GM23338 (cell line): ENCODE measurements at regions not wholly inside any gene's neighbourhood (a gene's known extent, or its start where the extent isn't known, plus 50 kb on each side); places are given as distances from the start of the nearest gene placed in this dataset.

Source experiments
- ATAC-seq: fragments of 200-7000 bp; cut with Tn5 transposase; 3 replicates; pipeline ENCODE4 v1.9.1; 2020
- DNase-seq: peaks from one replicate; pipeline ENCODE4 v3.0.0-alpha.2; 2015; ENCODE audit warnings: low spot score
- H2AFZ ChIP-seq: fragments of 200-600 bp; sonication (generic); 2 replicates; pipeline ENCODE4 v1.8.0; 2016; ENCODE audit warnings: antibody characterized with exemption, mild to moderate bottlenecking, moderate library complexity
- H3F3A ChIP-seq: fragments of 200-600 bp; sonication (generic); replicated peaks from 2 replicates; pipeline ENCODE4 v1.8.0; 2017; ENCODE audit warnings: antibody characterized with exemption, mixed run types, low read depth
- H3K27ac ChIP-seq: fragments of 200-600 bp; sonication (generic); 2 replicates; pipeline ENCODE4 v1.6.1; 2016; ENCODE audit warnings: low read depth
- H3K27me3 ChIP-seq: fragments of 200-600 bp; sonication (generic); 2 replicates; pipeline ENCODE4 v1.8.0; 2016; ENCODE audit warnings: mild to moderate bottlenecking, mixed run types, moderate library complexity; ENCODE audit not compliant: insufficient read depth
- H3K36me3 ChIP-seq: fragments of 200-600 bp; sonication (generic); 2 replicates; pipeline ENCODE4 v1.8.0; 2016; ENCODE audit warnings: mild to moderate bottlenecking; ENCODE audit not compliant: insufficient read depth
- H3K4me1 ChIP-seq: fragments of 200-600 bp; sonication (generic); 2 replicates; pipeline ENCODE4 v1.8.0; 2016; ENCODE audit warnings: mild to moderate bottlenecking, moderate library complexity; ENCODE audit not compliant: insufficient read depth
- H3K4me2 ChIP-seq: fragments of 200-600 bp; sonication (generic); 2 replicates; pipeline ENCODE4 v1.7.1; 2017; ENCODE audit warnings: mixed run types
- H3K4me3 ChIP-seq: fragments of 200-600 bp; sonication (generic); 2 replicates; pipeline ENCODE4 v1.6.1; 2016; ENCODE audit warnings: mixed run types
- H3K79me2 ChIP-seq: fragments of 200-600 bp; sonication (generic); replicated peaks from 2 replicates; pipeline ENCODE4 v1.8.0; 2017; ENCODE audit warnings: mild to moderate bottlenecking; ENCODE audit not compliant: insufficient read depth
- H3K9me2 ChIP-seq: fragments of 200-600 bp; sonication (generic); 2 replicates; pipeline ENCODE4 v1.8.0; 2017; ENCODE audit not compliant: insufficient read depth
- H4K20me1 ChIP-seq: fragments of 200-600 bp; sonication (generic); replicated peaks from 2 replicates; pipeline ENCODE4 v1.8.0; 2017; ENCODE audit warnings: mild to moderate bottlenecking; ENCODE audit not compliant: insufficient read depth
- H3K27ac Mint-ChIP-seq: 2 replicates; pipeline ENCODE4 v1.8.0; 2020; ENCODE audit warnings: inconsistent platforms, mild to moderate bottlenecking, moderate library complexity, mixed read lengths
- H3K27me3 Mint-ChIP-seq: 3 replicates; pipeline ENCODE4 v1.8.0; 2022; ENCODE audit warnings: low read depth, mild to moderate bottlenecking, moderate library complexity, mixed read lengths, inconsistent platforms; ENCODE audit not compliant: insufficient read depth, poor library complexity
- H3K36me3 Mint-ChIP-seq: 3 replicates; pipeline ENCODE4 v1.8.0; 2021; ENCODE audit warnings: low read depth, mild to moderate bottlenecking, inconsistent platforms, moderate library complexity, mixed read lengths
- H3K4me1 Mint-ChIP-seq: 3 replicates; pipeline ENCODE4 v1.8.0; 2020; ENCODE audit warnings: mild to moderate bottlenecking, inconsistent platforms, mixed read lengths
- H3K4me3 Mint-ChIP-seq: 3 replicates; pipeline ENCODE4 v1.8.0; 2021; ENCODE audit warnings: moderate library complexity, mild to moderate bottlenecking, inconsistent platforms, mixed read lengths
- H3K9me3 Mint-ChIP-seq: 3 replicates; pipeline ENCODE4 v1.8.0; 2020; ENCODE audit warnings: moderate library complexity, mild to moderate bottlenecking, inconsistent platforms, mixed read lengths
- CREB1 ChIP-seq: fragments of 250-450 bp; sonication (Bioruptor Pico); IDR thresholded peaks from 2 replicates; pipeline ENCODE4 v1.5.0; 2020; ENCODE audit warnings: low read depth, mild to moderate bottlenecking, moderate library complexity
- EZH2 ChIP-seq: fragments of 200-600 bp; sonication (generic); IDR thresholded peaks from one replicate; pipeline ENCODE4 v1.8.0; 2017; ENCODE audit warnings: antibody characterized with exemption, mild to moderate bottlenecking, low read depth; ENCODE audit not compliant: unreplicated experiment
- JUNB ChIP-seq: IDR thresholded peaks from one replicate; pipeline ENCODE4 v1.6.1; 2016; ENCODE audit warnings: antibody characterized with exemption; ENCODE audit not compliant: unreplicated experiment
- NANOG ChIP-seq: IDR thresholded peaks from 2 replicates; pipeline ENCODE4 v1.6.1; 2016; ENCODE audit warnings: antibody characterized with exemption, borderline replicate concordance
- STAT1 ChIP-seq: IDR thresholded peaks from one replicate; pipeline ENCODE4 v1.6.1; 2016; ENCODE audit warnings: antibody characterized with exemption; ENCODE audit not compliant: unreplicated experiment
- ZNF114 ChIP-seq: fragments of 250-450 bp; sonication (Bioruptor Pico); IDR thresholded peaks from 2 replicates; pipeline ENCODE4 v1.5.0; 2020; ENCODE audit warnings: mild to moderate bottlenecking, moderate library complexity
- ZNF331 ChIP-seq: fragments of 250-450 bp; sonication (Bioruptor Pico); IDR thresholded peaks from 2 replicates; pipeline ENCODE4 v1.5.0; 2020; ENCODE audit warnings: low read depth, mild to moderate bottlenecking, moderate library complexity
- TF ChIP-seq, protein P1 (sequence below): IDR thresholded peaks from one replicate; pipeline ENCODE4 v1.6.1; 2018; ENCODE audit warnings: antibody characterized with exemption; ENCODE audit not compliant: unreplicated experiment
- TF ChIP-seq, protein P2 (sequence below), 2 experiments: fragments of 200-600 bp in 1 of 2; sonication (generic) in 1 of 2; conservative IDR thresholded peaks; 2 replicates each; pipeline versions ENCODE4 v1.5.1 to v1.6.1; 2016 to 2017; ENCODE audit warnings: antibody characterized with exemption in 2 of 2, low read depth in 2 of 2, mild to moderate bottlenecking in 2 of 2, moderate library complexity in 1 of 2
- TF ChIP-seq, protein P3 (sequence below): IDR thresholded peaks from 2 replicates; pipeline ENCODE4 v1.6.1; 2016; ENCODE audit warnings: antibody characterized with exemption

DNA sequence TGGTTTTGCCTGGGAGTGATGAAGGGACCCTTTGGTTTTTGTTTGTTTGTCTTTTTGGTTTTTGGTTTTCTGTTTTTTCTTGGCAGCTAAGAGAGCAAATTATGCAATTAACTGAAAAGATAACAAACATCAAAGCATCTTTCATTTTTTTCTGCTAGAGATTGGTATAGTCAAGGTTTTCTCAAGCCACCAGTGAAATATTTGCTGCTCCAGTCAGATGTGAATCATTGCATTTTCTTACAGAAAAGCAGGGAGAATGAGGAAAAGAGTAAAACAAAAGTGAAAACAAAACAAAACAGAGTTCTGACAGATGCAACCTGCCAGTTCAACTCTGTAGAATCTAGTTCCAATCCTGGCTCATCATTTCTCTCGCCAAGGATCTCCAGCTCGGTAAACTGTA lies 660.7 kb downstream of the DSC3 start:
- Histone ChIP-seq H2AFZ (no peak overlapping the region), H3K4me3 (no peak overlapping the region), H3K4me1 (no peaks in the 10 kb centered on the region), H3K27me3 (no peaks in the 10 kb centered on the region), H3F3A (no peaks in the 10 kb centered on the region), H3K79me2 (no peaks in the 10 kb centered on the region), H3K4me2 (no peak overlapping the region), H3K9me2 (no peaks in the 10 kb centered on the region), H4K20me1 (no peaks in the 10 kb centered on the region), H3K27ac (no peak overlapping the region), H3K36me3 (no peaks in the 10 kb centered on the region)
- H3K36me3 Mint-ChIP-seq: peaks cover 3% of the 10 kb centered on the region; the same call in 1 of the 3 replicates
- H3K27ac Mint-ChIP-seq: no peak overlapping the region
- TF ChIP-seq CREB1 (CRISPR knock-in tag): no peak
- no peak for TF ChIP-seq EZH2
- TF ChIP-seq JUNB: no peak
- TF ChIP-seq ZNF114 (CRISPR knock-in tag): no peak
- no peak for TF ChIP-seq STAT1
- TF ChIP-seq, protein P1, sequence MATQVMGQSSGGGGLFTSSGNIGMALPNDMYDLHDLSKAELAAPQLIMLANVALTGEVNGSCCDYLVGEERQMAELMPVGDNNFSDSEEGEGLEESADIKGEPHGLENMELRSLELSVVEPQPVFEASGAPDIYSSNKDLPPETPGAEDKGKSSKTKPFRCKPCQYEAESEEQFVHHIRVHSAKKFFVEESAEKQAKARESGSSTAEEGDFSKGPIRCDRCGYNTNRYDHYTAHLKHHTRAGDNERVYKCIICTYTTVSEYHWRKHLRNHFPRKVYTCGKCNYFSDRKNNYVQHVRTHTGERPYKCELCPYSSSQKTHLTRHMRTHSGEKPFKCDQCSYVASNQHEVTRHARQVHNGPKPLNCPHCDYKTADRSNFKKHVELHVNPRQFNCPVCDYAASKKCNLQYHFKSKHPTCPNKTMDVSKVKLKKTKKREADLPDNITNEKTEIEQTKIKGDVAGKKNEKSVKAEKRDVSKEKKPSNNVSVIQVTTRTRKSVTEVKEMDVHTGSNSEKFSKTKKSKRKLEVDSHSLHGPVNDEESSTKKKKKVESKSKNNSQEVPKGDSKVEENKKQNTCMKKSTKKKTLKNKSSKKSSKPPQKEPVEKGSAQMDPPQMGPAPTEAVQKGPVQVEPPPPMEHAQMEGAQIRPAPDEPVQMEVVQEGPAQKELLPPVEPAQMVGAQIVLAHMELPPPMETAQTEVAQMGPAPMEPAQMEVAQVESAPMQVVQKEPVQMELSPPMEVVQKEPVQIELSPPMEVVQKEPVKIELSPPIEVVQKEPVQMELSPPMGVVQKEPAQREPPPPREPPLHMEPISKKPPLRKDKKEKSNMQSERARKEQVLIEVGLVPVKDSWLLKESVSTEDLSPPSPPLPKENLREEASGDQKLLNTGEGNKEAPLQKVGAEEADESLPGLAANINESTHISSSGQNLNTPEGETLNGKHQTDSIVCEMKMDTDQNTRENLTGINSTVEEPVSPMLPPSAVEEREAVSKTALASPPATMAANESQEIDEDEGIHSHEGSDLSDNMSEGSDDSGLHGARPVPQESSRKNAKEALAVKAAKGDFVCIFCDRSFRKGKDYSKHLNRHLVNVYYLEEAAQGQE: no peak
- TF ChIP-seq, protein P2, sequence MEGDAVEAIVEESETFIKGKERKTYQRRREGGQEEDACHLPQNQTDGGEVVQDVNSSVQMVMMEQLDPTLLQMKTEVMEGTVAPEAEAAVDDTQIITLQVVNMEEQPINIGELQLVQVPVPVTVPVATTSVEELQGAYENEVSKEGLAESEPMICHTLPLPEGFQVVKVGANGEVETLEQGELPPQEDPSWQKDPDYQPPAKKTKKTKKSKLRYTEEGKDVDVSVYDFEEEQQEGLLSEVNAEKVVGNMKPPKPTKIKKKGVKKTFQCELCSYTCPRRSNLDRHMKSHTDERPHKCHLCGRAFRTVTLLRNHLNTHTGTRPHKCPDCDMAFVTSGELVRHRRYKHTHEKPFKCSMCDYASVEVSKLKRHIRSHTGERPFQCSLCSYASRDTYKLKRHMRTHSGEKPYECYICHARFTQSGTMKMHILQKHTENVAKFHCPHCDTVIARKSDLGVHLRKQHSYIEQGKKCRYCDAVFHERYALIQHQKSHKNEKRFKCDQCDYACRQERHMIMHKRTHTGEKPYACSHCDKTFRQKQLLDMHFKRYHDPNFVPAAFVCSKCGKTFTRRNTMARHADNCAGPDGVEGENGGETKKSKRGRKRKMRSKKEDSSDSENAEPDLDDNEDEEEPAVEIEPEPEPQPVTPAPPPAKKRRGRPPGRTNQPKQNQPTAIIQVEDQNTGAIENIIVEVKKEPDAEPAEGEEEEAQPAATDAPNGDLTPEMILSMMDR (conservative IDR thresholded peaks at IDR 0.05; ENCODE audit: low read depth in 2 of 2): no peak
- no peak for DNase-seq
- H3K9me3 Mint-ChIP-seq: 0 out of 3 replicates have a peak, but pooled peaks cover 5% of the 10 kb centered on the region
- H3K27me3 Mint-ChIP-seq: no peaks in the 10 kb centered on the region
- H3K4me3 Mint-ChIP-seq: no peak overlapping the region
- peaks cover 6% of the 10 kb centered on the region for H3K4me1 Mint-ChIP-seq
- ATAC-seq: no peak

DNA sequence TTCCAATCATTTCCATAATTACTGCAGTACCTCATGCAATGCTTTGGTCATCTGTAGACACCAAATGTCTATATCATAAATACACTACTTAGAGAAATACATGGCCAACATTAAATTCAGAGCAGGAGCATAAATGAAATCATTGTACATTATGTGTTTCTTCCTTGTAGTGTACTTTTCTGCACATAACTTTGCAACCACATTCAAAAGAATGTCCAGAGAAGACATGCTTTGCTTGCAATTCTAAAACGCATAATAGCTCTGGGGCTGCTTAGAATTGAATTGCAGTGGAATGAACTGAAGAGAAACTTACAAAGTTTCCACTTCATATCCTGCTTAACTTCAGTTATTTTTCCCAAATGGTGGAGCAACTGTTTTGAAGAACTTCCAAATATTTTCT lies 664.4 kb downstream of the DSC3 start:
- no peak for ATAC-seq
- Histone ChIP-seq H4K20me1 (no peaks in the 10 kb centered on the region), H3K4me2 (no peak overlapping the region), H3K27me3 (no peaks in the 10 kb centered on the region), H3K79me2 (no peaks in the 10 kb centered on the region), H3K4me3 (no peak overlapping the region), H2AFZ (no peak overlapping the region), H3K9me2 (no peaks in the 10 kb centered on the region), H3K27ac (no peak overlapping the region), H3K4me1 (no peaks in the 10 kb centered on the region), H3K36me3 (no peaks in the 10 kb centered on the region), H3F3A (no peaks in the 10 kb centered on the region)
- Mint-ChIP-seq H3K4me1 (peaks cover 11% of the 10 kb centered on the region), H3K27me3 (no peaks in the 10 kb centered on the region), H3K9me3 (0 out of 3 replicates have a peak, but pooled peaks cover 5% of the 10 kb centered on the region), H3K27ac (no peak overlapping the region), H3K4me3 (no peak overlapping the region), H3K36me3 (peaks cover 3% of the 10 kb centered on the region; the same call in 1 of the 3 replicates)
- no peak for DNase-seq
- TF ChIP-seq ZNF114 (CRISPR knock-in tag) (no peak), EZH2 (no peak), NANOG (no peak), ZNF331 (CRISPR knock-in tag) (no peak)
- TF ChIP-seq, protein P3, sequence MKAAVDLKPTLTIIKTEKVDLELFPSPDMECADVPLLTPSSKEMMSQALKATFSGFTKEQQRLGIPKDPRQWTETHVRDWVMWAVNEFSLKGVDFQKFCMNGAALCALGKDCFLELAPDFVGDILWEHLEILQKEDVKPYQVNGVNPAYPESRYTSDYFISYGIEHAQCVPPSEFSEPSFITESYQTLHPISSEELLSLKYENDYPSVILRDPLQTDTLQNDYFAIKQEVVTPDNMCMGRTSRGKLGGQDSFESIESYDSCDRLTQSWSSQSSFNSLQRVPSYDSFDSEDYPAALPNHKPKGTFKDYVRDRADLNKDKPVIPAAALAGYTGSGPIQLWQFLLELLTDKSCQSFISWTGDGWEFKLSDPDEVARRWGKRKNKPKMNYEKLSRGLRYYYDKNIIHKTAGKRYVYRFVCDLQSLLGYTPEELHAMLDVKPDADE: no peak
- TF ChIP-seq, protein P1: no peak
